ENCODE measurements at regions not wholly inside any gene's neighbourhood (a gene's known extent, or its start where the extent isn't known, plus 50 kb on each side); places are given as distances from the start of the nearest gene placed in this dataset.

GRCh38 chr3:40989141-40990061 is 209.9 kb upstream of the CTNNB1 start:
- no peak for TF ChIP-seq POLR2A (IDR thresholded peaks at IDR 0.05; ENCODE audit: low read depth, low read length)
- FAIRE-seq (no peak), DNase-seq (ENCODE audit: insufficient read length, low spot score) (no peak)

GRCh38 chr3:40990062-40990456 is 209.2 kb upstream of the CTNNB1 start:
- no peak for TF ChIP-seq POLR2A (IDR thresholded peaks at IDR 0.05; ENCODE audit: low read depth, low read length)
- no peak for FAIRE-seq

GRCh38 chr3:40992023-40992422 is 207.3 kb upstream of the CTNNB1 start:
- no peak for TF ChIP-seq POLR2A (IDR thresholded peaks at IDR 0.05; ENCODE audit: low read depth, low read length)
- DNase-seq (ENCODE audit: insufficient read length, low spot score) (no peak), FAIRE-seq (no peak)

More at GRCh38 chr3:40990062-40990456, 209.2 kb upstream of the CTNNB1 start:
- no peak for DNase-seq (ENCODE audit: insufficient read length, low spot score)

GRCh38 chr3:40994611-40995010 is 204.7 kb upstream of the CTNNB1 start:
- FAIRE-seq (no peak), DNase-seq (ENCODE audit: insufficient read length, low spot score) (no peak)
- TF ChIP-seq POLR2A (IDR thresholded peaks at IDR 0.05; ENCODE audit: low read depth, low read length): no peak

- no peak for TF ChIP-seq POLR2A (IDR thresholded peaks at IDR 0.05; ENCODE audit: low read depth, low read length)
- no peak for FAIRE-seq
- no peak for DNase-seq (ENCODE audit: insufficient read length, low spot score)
Observed at GRCh38 chr3:40995271-40995670, 204.0 kb upstream of the CTNNB1 start.

- FAIRE-seq: no peak
- no peak for TF ChIP-seq POLR2A (IDR thresholded peaks at IDR 0.05; ENCODE audit: low read depth, low read length)
- no peak for DNase-seq (ENCODE audit: insufficient read length, low spot score)
Observed at GRCh38 chr3:40996382-40996781, 202.9 kb upstream of the CTNNB1 start.

- no peak for FAIRE-seq
- no peak for TF ChIP-seq POLR2A (IDR thresholded peaks at IDR 0.05; ENCODE audit: low read depth, low read length)
- no peak for DNase-seq (ENCODE audit: insufficient read length, low spot score)
Observed at GRCh38 chr3:40996827-40997710, 202.2 kb upstream of the CTNNB1 start.

- FAIRE-seq (no peak), DNase-seq (ENCODE audit: insufficient read length, low spot score) (no peak)
- TF ChIP-seq POLR2A (IDR thresholded peaks at IDR 0.05; ENCODE audit: low read depth, low read length): no peak
Observed at GRCh38 chr3:40997711-40998519, 201.4 kb upstream of the CTNNB1 start.

GRCh38 chr3:40999682-41000081 is 199.6 kb upstream of the CTNNB1 start:
- no peak for DNase-seq (ENCODE audit: insufficient read length, low spot score)
- no peak for TF ChIP-seq POLR2A (IDR thresholded peaks at IDR 0.05; ENCODE audit: low read depth, low read length)
- no peak for FAIRE-seq

- no peak for TF ChIP-seq POLR2A (IDR thresholded peaks at IDR 0.05; ENCODE audit: low read depth, low read length)
- FAIRE-seq (no peak), DNase-seq (ENCODE audit: insufficient read length, low spot score) (no peak)
Observed at GRCh38 chr3:41000471-41000870, 198.8 kb upstream of the CTNNB1 start.

GRCh38 chr3:41001556-41001955 is 197.7 kb upstream of the CTNNB1 start:
- no peak for TF ChIP-seq POLR2A (IDR thresholded peaks at IDR 0.05; ENCODE audit: low read depth, low read length)
- FAIRE-seq (no peak), DNase-seq (ENCODE audit: insufficient read length, low spot score) (no peak)

- FAIRE-seq (no peak), DNase-seq (ENCODE audit: insufficient read length, low spot score) (no peak)
- no peak for TF ChIP-seq POLR2A (IDR thresholded peaks at IDR 0.05; ENCODE audit: low read depth, low read length)
Observed at GRCh38 chr3:41002104-41002503, 197.2 kb upstream of the CTNNB1 start.

GRCh38 chr3:41007399-41007798 is 191.9 kb upstream of the CTNNB1 start:
- DNase-seq (ENCODE audit: insufficient read length, low spot score): no peak
- FAIRE-seq: no peak
- TF ChIP-seq POLR2A (IDR thresholded peaks at IDR 0.05; ENCODE audit: low read depth, low read length): no peak

- FAIRE-seq (no peak), DNase-seq (ENCODE audit: insufficient read length, low spot score) (no peak)
- TF ChIP-seq POLR2A (IDR thresholded peaks at IDR 0.05; ENCODE audit: low read depth, low read length): no peak
Observed at GRCh38 chr3:41011854-41012253, 187.5 kb upstream of the CTNNB1 start.
